ENCODE measurements at regions not wholly inside any gene's neighbourhood (a gene's known extent, or its start where the extent isn't known, plus 50 kb on each side); places are given as distances from the start of the nearest gene placed in this dataset.

- H3K4me3 Mint-ChIP-seq, result no peak overlapping the region
- no peak for DNase-seq (ENCODE audit: extremely low spot score, unreplicated experiment)
- H3K9me3 Mint-ChIP-seq, result peaks cover 12% of the 10 kb centered on the region
- no peak overlapping the region for H3K27ac Mint-ChIP-seq
- no peaks in the 10 kb centered on the region for H3K4me1 Mint-ChIP-seq (ENCODE audit: unreplicated experiment)
- no peaks in the 10 kb centered on the region for H3K27me3 Mint-ChIP-seq
- no peaks in the 10 kb centered on the region for H3K36me3 Mint-ChIP-seq
- peak; percentile 18 for TF ChIP-seq CTCF (conservative IDR thresholded peaks at IDR 0.05)
These were observed 158.9 kb downstream of the GC start for GRCh38 chr4:71625005-71625404.
